ENCODE measurements at regions not wholly inside any gene's neighbourhood (a gene's known extent, or its start where the extent isn't known, plus 50 kb on each side); places are given as distances from the start of the nearest gene placed in this dataset.

DNA sequence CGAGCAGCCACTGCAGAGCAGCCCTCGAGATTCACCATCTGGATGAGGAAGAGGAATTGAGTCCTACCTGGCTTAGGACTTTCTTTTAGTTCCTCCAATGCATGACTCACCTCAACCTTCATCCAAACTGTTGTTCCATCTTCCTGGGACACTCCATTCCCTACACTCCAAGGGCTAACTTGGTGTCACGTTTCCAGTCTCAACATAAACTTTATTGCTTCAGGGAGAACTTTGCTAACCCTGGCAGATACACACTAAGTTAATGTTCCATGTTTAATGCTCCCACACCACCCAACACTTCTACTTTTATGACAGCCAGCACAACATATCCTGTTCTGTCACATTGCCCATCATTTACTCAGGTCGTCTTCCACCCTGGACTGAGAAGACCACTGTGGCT is 164.4 kb downstream of the RBM26 start:
- TF ChIP-seq, protein P1, sequence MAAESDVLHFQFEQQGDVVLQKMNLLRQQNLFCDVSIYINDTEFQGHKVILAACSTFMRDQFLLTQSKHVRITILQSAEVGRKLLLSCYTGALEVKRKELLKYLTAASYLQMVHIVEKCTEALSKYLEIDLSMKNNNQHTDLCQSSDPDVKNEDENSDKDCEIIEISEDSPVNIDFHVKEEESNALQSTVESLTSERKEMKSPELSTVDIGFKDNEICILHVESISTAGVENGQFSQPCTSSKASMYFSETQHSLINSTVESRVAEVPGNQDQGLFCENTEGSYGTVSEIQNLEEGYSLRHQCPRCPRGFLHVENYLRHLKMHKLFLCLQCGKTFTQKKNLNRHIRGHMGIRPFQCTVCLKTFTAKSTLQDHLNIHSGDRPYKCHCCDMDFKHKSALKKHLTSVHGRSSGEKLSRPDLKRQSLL (tag by site-specific recombination; IDR thresholded peaks at IDR 0.05): no peak
- TF ChIP-seq SETDB1 (IDR thresholded peaks at IDR 0.05; ENCODE audit: insufficient read length, low read length): no peak
